SKM-1 treated with dmso at 0.1 percent for 144 hours (cell line): ENCODE measurements at regions not wholly inside any gene's neighbourhood (a gene's known extent, or its start where the extent isn't known, plus 50 kb on each side); places are given as distances from the start of the nearest gene placed in this dataset.
A peak's percentile ranks its signal among the peaks of the same experiment; 100 is the strongest.
"Not testable (repeated sequence)": the region's sequence is repeated elsewhere in the genome, so short reads cannot be mapped to it uniquely, and the experiment has no call there.

Experiments
- DNase-seq: peaks from one replicate; lab custom pipeline; 2025; ENCODE audit not compliant: unreplicated experiment; lab: John Stamatoyannopoulos, UW

DNA sequence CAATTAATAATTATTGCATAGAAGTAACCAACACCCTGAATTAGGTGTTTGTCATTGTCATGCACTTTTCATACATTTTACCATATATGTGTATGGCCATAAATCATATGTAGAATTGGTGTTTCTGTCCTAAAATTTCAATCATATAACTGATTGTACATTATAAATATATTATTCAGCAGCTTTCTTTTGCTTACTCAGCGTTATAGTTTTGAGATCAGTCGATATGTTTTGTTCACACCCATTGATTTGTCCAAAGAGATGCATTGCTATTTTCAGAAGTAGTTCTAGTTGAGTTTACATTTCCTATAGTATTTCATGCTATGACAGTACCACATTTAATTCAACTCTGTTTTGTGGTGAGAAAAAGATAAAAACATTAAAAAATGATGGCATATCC lies 50.5 kb upstream of the PARP4 start:
- no peak for DNase-seq

DNA sequence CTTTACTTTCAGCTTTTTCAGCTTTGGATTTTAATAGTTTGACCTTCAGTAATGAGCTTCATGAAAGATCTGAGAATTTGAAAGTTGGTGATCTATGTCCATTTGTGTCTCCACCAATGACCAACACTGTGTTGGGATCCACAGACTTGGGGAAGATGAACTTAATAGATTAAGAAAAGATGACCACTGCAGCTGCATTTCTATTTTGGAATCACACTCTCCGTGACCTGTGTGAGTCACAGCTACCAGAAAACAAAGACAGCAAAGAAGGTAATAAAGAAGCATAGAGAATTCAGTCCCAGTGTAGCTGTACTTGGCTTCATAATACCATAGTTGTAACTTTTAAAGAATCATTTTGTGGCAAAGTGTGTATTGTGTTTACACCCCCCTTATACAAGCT lies 51.4 kb upstream of the PARP4 start:
- not testable (repeated sequence) for DNase-seq

DNA sequence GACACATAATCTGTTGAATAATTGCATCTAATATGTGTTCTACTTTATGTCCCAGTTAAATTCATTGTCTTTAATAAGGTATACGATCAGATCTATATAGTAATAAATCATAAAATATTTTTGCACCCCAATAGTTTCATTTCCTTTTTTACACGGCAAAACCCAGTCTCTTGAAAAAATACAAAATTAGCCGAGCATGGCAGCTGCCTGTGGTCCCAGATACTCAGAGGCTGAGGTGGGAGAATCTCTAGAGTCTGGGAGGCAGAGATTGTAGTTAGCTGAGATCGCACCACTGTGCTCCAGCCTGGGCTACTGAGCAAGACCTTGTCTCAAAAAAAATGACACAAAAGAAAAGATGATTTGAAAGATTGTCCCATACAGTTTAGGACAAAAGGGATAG lies 52.3 kb upstream of the PARP4 start:
- DNase-seq: no peak

DNA sequence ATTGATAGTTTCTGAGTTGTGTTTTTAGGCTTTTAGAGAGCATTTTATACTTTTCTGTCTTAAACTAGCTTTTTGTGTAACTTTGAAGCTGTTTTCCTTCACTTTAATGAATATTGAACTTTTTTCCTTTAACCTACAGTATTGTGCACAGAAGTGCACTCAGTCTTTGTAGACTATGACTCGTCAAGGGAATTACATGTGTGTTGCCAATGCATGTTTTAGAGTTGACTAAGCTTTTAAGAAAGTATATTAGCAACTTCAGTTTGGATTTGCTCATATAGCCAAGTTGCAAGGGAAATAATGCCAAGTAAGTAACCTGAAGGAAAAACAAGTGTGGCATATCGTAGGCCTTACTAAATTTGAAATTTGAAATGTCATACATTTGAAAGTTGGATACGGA lies 55.0 kb upstream of the PARP4 start:
- DNase-seq: not testable (repeated sequence)

DNA sequence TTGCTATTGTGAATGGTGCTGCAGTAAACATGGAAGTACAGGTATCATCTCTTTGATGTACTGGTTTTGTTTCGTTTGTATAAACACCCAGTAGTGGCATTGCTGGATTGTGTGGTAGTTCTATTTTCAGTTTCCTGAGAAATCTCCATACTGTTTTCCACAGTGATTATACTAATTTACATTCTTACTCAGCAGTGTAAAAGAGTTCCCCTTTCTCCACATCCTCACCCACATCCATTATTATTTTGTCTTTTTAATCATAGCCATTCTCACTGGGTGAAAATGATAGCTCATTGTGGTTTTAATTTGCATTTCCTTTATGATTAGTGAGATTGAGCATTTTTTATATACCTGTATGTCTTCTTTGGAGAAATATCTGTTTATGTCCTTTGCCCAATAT lies 62.3 kb upstream of the PARP4 start:
- no peak for DNase-seq

DNA sequence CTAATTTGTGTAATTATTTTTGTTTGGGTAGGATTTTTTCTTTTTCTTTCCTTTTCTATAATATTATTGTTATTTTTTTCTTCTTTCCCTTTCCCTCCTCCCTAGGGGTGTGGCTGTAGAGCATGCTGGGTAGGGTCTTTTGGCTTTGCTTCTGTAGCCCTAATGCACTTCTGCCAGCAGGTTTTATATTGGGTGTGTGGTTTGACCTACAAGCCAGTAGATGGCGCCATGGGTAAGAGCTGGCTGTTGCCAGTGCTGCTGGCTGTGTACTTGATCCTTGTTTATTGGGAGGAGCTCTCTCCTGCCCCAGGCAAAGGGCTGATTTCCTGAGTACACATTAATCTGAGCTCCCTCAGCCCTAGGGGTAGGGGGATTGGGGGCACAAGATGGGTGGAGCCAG lies 67.7 kb upstream of the PARP4 start:
- DNase-seq: peak; percentile 9

DNA sequence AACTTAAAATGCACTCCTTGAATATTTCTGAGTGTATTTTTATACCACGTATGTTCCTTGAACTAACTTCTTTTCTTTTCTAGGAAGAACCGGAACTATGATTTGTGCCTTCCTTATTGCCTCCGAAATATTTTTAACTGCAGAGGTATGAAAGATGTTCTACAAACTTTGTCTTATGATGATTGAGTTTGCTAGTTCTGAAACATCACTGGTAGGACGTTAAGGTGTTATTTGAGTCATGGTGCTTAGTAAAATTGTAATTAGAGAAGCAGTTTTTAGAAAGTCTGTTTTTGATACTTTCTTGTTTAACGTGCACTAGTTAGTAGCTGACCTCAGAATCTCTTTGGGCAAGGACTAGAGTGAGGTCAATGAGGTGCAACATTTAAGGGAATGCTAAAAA lies 69.0 kb upstream of the PARP4 start:
- not testable (repeated sequence) for DNase-seq

DNA sequence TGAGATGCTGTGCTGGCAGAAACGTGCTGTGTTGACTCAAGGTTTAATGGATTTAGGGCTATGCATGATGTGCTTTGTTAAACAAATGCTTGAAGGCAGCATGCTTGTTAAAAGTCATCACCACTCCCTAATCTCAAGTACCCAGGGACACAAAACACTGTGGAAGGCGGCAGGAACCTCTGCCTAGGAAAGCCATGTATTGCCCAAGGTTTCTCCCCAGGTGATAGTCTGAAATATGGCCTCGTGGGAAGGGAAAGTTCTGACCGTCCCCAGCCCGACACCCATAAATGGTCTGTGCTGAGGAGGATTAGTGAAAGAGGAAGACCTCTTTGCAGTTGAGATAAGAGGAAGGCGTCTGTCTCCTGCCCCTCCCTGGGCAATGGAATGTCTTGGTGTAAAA lies 79.1 kb upstream of the PARP4 start:
- DNase-seq: not testable (repeated sequence)

DNA sequence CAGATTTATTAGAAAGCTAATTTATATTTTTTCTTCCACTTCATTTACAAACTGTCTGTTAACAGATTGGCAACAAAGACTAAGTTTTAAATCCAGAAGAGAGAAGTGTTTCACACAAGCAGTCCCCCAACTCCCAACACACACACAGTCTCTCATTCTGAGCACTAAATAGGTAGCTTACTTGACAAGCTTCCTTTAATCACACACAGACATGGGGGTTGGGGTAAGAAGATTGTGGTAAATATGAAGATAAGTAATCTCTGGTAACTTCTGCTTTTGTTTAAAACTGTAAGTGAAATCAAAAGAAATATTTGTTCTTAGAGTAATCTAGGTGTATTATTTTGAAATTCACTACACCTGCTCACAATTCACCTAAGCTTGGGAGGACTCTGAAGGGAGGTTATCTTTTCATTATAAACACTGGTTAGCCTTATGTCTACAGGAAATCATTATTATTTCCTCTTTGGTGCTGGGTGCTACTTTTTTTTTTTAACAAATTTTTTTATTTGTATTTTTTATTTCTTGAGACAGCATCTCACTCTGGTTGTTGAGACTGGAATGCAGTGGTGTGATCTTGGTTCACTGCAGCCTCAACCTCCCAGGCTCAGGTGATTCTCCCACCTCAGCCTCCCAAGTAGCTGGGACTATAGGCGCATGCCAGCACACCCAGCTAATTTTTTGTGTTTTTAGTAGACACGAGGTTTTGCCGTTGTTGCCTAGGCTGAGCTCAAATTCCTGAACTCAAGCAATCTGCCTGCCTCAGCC lies 82.1 kb upstream of the ATP12A start:
- not testable (repeated sequence) for DNase-seq

DNA sequence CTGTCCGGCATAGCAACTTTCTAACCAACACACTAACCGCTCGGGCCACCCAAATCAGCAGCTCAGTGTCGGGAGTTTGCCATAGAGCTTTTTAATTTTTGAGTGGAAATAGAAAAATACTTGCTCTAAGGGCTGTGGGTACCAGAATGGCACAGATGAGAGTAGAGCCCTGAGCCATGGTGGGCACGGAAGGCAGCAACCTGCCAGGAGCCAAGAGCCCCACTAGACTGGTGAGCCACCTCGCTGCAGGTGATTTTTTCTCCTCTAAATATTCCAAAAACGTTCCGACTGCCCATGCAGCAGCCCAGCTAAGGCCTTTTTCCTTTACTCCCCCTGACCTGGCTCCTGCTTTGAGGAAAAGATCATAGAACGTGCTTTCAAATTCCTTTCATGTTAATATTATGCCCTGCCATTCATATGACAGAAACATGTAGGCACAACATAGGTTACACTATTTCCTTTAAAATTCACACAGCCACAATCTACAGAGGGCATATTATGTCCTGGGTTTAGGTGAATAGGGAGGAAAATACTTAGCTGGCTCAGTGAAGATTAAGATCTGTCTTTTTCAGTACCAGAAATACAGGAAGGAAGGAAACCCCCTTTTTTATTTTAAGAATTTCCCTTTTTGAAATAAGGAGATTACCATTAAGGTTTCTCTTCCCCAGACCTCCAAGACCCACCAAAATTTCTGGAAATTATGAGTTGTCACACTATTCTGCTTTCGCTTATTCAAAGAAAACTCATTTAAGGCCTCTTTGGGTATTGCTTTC lies 81.0 kb upstream of the ATP12A start:
- DNase-seq: not testable (repeated sequence)

DNA sequence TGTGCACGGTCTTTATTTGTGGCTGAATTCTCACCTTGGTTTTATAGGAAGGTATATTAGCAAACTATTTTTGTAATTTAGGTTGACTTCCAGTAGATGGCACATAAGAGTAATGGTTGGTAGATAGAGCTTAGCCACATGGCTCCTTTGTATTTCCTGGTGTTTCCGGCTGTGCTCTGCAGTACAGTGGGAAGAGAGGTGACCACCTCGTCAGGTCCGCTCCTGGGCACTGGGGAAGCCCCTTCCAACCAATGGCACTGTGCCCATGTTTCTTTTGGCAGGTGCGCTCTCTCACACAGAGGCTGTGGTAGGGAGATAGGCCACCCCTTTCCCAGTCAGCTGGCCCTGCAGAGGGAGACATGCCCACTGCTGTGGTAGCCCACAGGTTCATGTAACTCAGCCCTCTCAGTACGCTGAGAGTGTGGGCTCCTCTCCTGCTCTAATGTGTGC lies 74.3 kb upstream of the ATP12A start:
- peak; percentile 15 for DNase-seq

DNA sequence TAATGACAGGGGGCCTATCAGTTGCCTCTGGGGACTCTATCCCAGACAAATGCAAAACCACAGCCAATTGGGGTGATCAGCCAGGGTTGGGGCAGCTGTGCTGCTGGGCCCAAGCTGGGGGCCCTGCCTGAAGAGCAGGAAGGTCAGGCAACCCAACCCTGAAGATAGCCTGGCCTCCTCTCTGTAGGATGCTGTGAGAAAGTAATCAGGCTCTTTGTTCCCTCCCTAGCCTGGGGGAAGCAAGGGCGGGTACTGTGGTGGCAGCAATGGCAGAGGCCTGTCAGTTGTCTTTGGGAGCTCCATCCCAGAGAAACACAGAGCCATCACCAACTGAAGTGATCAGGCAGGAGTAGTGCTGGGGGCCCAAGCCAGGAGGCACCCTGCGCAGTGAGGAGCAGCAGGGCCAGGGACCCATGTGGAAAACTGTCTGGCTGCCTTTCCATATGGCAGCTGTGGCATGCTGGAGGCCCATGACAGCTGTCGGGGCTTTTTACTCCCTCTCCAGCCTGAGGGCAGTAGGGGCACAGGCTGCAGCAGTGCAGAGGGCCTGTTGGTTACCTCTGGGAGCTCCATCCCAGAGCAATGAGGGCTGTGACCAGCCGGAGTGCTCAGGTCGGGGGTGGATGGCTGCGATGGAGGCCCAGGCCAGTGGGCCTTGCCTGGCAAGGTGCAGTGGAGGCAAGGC lies 73.6 kb upstream of the ATP12A start:
- DNase-seq: no peak

DNA sequence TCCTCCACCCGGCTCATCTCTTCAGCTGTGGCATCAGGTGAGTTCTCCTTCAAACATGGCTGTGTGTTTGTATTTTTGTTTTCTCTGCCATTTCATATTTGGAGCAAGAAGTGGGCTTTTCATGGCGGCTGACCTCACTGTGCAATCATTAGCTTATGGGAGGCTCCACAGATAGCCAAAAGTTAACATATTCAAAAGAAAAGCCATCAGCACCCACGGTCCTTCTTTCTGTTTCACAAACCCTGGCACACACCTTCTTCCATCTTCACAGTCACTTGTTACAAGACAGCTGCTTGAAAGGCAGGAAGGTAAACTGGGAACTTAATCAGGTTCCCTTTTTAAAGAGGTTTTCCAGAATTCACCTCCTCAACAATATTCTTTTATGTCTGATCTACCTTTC lies 69.3 kb upstream of the ATP12A start:
- no peak for DNase-seq

DNA sequence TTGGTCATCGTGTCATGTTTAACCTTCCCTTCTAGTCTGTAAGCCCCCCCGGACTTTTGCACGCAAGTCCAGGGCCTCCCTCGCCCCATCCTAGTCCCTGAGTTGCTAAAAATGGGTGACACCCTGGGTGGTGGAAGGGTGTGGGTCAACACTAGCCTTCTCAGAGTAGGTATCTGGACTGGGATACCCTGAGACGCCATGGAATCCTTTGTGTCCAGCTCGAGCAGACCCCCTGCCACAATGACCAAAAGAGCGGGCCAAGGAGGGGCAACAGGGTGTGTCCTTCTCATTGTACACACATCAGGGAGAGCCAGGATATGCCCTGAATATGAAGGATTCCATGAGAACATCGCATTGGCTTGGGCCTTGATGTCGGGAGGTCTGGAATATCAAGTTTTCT lies 67.5 kb upstream of the ATP12A start:
- no peak for DNase-seq

DNA sequence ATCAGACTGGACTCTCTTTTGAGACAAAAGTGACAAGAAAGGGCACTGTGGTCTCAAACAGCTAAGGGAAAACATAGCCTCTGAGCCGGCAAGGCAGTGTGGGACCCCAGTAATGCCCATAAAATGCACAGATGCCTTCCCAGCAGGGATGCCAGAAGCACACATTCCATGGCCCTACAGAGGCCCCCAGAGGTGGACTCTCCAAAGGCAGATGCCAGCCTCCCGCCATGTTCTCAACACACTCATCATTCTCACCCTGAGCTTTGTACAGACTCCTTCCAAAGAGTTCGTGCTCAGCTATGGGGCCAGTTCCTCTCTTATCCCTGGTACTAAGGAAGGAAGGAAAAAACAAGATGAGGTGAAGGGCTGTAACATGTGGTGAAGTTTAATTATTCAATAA lies 67.1 kb upstream of the ATP12A start:
- no peak for DNase-seq

DNA sequence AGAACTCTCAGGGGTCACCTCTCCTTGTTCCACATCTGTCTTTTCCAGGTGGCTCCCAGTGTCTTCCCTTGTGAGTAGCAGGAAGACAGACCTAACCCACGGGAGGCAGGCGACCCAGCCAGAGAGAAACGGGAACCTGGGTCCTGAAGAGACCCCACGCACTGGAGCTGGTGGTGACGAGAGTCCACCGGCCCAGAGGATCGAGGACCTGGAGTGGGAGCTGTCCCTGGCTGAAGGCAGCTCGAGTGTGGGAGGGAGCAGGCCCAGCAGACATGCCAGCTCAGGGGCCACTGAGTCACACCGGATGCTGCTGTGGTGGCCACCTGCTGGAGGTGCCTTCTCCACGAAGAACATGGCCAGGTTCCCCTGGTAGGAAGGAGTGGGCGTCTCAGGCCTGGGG lies 66.5 kb upstream of the ATP12A start:
- DNase-seq: no peak

DNA sequence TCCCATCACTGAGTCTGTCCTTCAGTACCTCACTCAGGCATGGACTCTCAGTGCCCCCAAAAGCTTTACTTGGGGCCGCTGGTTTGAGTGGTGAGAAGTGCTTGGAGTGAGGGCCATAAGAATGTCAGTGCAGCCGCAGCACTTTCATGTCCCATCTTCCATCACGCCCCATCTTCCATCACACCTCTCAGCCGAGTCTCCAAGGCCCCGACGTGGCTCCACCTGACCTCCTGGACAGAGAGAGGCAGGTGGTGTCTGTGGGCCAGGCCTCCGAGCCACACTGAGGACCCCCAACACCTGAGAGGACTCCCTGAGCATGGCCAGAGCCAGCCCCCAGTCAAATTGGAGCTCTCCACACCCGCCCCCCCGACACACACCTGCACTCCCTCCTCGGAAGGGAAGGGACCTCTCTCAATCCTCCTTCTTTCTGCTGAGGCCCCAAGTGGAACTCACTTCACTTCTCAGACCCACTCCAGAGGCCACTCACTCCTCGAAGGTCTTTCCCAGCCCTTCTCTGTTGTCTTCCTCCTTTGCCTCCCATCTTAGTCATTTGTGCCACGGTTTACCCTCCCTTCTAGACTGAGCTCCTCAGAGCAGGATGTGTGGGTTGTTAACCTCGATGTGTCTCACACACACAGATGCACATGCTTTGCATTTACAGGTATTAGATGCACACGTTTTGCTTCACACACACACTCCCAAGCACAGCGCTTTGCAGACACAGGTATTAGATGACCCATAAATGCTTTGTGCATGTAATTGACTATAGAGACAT lies 65.7 kb upstream of the ATP12A start:
- DNase-seq: no peak

DNA sequence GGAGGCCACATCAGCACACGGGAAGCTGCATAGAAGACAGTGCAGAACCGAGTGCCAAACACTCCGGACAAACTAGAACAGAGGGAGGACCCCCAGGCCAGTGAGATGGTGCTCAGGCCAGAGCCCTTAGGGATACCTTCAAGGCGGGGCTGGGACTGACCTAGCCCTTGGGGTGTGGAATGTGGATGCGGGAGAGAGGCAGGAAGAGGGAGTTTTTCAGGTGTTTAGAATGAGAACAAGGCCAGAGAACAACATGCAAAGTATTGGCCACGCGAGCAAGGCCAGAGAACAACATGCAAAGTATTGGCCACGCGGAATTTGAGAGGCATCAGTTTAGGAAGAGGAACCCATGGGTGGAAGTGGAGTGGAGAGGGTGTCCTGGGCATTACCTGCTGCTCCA lies 65.1 kb upstream of the ATP12A start:
- no peak for DNase-seq

DNA sequence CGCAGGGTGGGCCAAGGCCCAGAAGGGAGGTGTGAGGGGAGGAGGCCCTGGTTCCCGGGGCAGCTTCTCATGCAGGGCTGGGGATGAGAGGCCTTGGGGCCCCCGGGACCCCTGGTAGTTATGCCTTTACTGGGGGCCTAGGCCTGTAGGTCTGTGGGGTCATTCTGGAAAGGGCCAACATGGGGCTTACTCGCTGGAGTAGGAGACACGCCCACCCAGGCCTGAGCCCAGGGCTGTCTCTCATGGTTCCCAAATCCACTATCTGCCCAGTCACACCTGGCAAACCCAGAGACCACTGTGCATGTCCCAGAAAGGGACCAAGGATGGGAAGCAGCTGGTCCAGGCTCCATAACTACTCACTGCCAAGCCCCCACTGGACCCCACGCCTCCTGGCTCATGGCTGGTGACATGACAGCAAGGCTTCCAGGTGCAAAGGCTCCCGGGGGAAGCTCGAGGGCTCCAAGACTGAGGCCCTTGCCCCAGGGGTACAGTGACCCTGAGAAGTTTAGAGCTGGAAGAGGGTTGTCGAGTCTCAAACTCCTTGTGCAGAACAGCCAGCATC lies 64.2 kb upstream of the ATP12A start:
- no peak for DNase-seq

DNA sequence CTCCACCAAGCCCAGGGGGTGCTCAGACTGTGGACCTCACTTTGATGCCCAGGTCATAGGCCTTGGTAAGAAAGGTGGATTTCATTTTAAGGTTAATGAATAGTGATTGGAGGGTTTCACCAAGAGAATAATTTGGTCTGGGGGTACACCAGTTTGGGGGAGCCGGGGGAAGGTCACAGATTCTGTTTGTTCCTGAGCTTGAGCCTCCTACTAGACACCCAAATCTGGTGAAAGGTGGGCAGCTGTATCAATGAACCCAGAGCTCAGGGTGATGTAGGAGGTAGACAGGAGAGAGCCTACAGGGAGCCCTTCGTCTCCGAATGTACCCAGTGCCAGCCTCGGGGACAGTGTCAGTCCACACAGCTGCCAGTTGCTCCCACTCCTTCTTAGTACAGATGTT lies 63.7 kb upstream of the ATP12A start:
- DNase-seq: no peak
